Lung microvascular endothelial cell (primary cell): ENCODE measurements at regions not wholly inside any gene's neighbourhood (a gene's known extent, or its start where the extent isn't known, plus 50 kb on each side); places are given as distances from the start of the nearest gene placed in this dataset.
"Not testable (repeated sequence)": the region's sequence is repeated elsewhere in the genome, so short reads cannot be mapped to it uniquely, and the experiment has no call there.

Experiments
- DNase-seq, 2 donors: peaks; one replicate each; pipeline versions ENCODE4 v3.0.0 to v3.0.0-alpha.2; 2010; ENCODE audit warnings: low read depth in 2 of 2

- no peak for DNase-seq
Observed at GRCh38 chr2:7672685-7673071, 755.5 kb downstream of the RNF144A start.

- DNase-seq, result no peak
Observed at GRCh38 chr2:7673101-7673500, 755.9 kb downstream of the RNF144A start.

DNA sequence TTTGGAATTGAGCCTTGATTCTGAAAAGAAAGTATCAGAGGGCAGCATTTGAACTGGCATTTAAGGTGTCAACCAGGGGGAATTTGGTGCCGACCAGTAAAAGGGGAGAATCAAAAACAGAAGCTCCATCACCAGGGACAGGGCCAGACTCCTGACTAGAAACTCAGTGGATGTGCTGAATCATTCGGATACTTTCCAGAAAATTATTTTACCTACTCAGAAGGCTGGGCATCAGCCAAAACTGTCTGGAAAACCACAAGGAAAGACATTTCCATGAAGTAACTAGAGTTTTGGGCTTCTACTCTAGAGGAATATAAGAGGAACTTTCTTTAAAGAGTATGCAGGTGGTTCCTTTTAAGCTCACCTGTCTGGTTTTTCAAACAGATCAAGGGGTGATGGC is 756.6 kb downstream of the RNF144A start:
- no peak for DNase-seq

- no peak for DNase-seq
Observed at GRCh38 chr2:7674606-7675005, 757.4 kb downstream of the RNF144A start.

DNA sequence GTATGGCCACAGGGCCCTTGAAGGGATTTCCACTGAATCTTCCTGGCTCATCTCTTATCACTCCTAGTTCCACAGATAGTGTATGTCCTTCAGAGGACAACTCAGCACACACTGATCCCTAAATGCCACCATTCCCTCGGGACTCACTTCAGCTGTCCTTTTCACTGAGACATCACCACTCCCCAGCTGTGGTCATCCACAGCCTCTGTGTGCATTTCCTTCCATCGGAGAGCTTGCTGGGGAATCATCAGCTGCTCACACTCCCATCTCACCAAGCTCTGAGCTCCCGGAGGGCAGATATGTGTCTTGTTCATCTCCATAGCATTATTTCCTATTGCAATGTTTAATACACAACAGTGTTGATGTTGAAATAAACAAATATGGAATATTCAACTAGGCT is 759.5 kb downstream of the RNF144A start:
- no peak for DNase-seq

DNA sequence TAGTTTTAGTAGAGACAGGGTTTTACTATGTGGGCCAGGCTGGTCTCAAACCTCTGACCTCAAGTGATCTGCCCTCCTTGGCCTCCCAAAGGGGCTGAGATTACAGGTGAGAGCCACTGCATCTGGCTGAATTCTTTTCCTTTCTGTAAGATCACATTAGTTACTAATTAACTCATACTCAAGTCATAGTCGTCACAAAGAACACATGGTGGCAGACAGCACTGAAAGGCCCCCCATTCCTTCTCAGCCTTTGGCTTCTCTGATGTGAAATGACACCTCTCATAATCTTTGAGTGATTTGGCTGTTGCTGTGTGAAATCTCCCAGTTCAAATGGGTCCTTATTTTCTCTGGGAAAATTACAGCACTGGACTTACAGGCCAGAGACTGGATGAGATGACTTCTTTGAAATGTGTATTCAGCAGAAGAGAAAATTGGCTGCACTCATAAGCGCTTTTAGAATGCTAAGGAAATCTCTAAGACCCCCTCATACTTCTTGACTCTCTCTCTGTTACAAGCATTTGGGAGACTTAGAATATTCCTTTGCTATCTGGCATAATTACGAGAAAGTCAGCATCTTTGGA is 764.8 kb downstream of the RNF144A start:
- no peak for DNase-seq

DNA sequence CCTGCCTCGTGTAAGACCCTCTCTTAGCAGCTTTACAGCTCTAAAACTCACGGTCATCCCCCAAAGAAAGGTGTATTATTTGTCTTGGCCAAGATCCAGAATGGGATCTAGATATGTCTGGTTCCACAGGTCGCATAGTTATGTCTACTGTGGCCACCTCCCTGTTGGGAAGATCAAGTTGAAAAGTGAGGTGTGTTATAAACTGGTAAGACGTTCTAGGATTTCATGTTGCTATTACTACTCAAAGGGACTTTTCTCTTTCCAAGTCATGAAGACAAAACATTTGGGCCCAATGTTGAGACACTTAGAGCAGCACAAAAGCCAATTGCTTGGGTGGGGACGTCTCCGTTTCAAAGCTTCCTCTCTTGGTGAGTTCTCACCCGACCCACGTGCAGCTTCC is 766.0 kb downstream of the RNF144A start:
- no peak for DNase-seq

GRCh38 chr2:7683708-7684107 is 766.5 kb downstream of the RNF144A start:
- no peak for DNase-seq

- no peak for DNase-seq
Observed at GRCh38 chr2:7685342-7686015, 768.3 kb downstream of the RNF144A start.

GRCh38 chr2:7686016-7686385 is 768.8 kb downstream of the RNF144A start:
- DNase-seq, result no peak

- no peak for DNase-seq
Observed at GRCh38 chr2:7691961-7692656, 774.9 kb downstream of the RNF144A start.

GRCh38 chr2:7692657-7693161 is 775.5 kb downstream of the RNF144A start:
- no peak for DNase-seq

- no peak for DNase-seq
Observed at GRCh38 chr2:7693246-7694075, 776.2 kb downstream of the RNF144A start.

GRCh38 chr2:7694076-7694985 is 777.1 kb downstream of the RNF144A start:
- DNase-seq, result no peak

- DNase-seq, result not testable (repeated sequence)
Observed at GRCh38 chr2:7696556-7696955, 779.3 kb downstream of the RNF144A start.

GRCh38 chr2:7697052-7697451 is 779.8 kb downstream of the RNF144A start:
- no peak for DNase-seq

DNA sequence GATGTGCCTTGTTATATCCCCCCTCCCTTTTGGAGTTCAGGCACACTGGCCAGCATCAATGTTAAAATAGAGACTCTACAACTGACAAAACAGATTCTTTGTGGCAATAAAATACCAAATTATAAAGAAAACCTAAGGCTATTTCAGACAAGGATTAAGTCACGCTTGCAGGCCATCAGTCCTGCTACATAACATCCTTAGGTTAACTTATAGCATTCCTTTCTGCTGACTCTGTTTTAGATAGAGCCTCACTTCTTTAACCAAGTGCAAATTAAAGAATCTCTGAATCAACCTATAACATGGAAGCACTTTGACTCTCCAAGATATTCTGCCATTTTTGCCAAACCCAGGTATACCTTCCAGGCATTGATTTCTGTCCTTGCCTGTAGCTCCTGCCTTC is 784.6 kb downstream of the RNF144A start:
- no peak for DNase-seq

- DNase-seq, result no peak
Observed at GRCh38 chr2:7703048-7703447, 785.8 kb downstream of the RNF144A start.

DNA sequence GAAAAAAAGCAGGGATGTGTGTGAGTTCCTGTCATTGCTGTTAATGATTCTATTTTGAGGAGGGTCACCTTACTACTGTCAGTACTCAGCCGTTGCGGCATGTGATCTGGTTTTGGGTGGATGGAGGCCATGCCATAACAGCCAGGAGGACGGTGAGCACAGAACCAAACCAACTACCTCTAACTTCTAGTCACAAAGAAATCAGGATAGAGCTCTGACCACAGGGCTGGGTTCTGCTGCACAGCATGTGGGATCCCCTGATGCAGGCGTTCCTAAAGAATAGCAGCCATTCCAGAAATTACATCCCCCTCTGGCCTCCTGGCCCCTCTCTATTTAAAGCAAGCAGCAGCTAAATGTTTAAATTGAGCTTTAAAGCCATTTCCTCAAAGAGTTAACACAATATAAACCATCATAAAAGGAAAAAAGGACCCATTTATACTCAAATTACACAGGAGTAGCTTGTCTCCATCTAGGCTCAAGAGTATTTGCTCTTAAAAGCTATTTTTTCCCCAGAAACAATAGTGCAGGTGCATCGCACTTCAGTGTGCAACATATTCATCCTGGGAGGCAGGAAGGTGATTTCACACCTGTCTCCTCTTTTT is 786.4 kb downstream of the RNF144A start:
- no peak for DNase-seq

GRCh38 chr2:7704296-7704865 is 787.2 kb downstream of the RNF144A start:
- no peak for DNase-seq
